Heart right ventricle (tissue), 16 donors: ENCODE measurements at regions not wholly inside any gene's neighbourhood (a gene's known extent, or its start where the extent isn't known, plus 50 kb on each side); places are given as distances from the start of the nearest gene placed in this dataset.

ENCODE experiments used
- ATAC-seq, 8 donors: fragments of 200-7000 bp; cut with Tn5 transposase; one replicate each; pipeline ENCODE4 v1.9.1; 2020; ENCODE audit warnings: mild to moderate bottlenecking in 8 of 8, moderate library complexity in 8 of 8, moderate number of reproducible peaks in 1 of 8
- DNase-seq, 2 donors: peaks; one replicate each; pipeline ENCODE4 v3.0.0-alpha.2; 2020
- H3K27ac ChIP-seq, 10 donors: fragments of 200-600 bp; sonication (generic) in 2 of 10; one replicate each; pipeline versions ENCODE4 v1.5.0 to v1.8.0; 2020 to 2022; ENCODE audit warnings: mild to moderate bottlenecking in 3 of 10
- H3K27me3 ChIP-seq, 7 donors: fragments of 200-600 bp; one replicate each; pipeline ENCODE4 v1.8.0; 2021 to 2022; ENCODE audit warnings: mild to moderate bottlenecking in 2 of 7
- H3K36me3 ChIP-seq, 9 donors: fragments of 200-600 bp; sonication (generic) in 1 of 9; one replicate each; pipeline versions ENCODE4 v1.5.0 to v1.8.0; 2020 to 2022; ENCODE audit warnings: mild to moderate bottlenecking in 2 of 9
- H3K4me1 ChIP-seq, 9 donors: fragments of 200-600 bp; sonication (generic) in 1 of 9; one replicate each; pipeline versions ENCODE4 v1.5.0 to v1.8.0; 2020 to 2022; ENCODE audit warnings: mild to moderate bottlenecking in 4 of 9
- H3K4me3 ChIP-seq, 10 donors: fragments of 200-600 bp; sonication (generic) in 2 of 10; one replicate each; pipeline versions ENCODE4 v1.5.0 to v1.8.0; 2020 to 2022; ENCODE audit warnings: mild to moderate bottlenecking in 7 of 10, moderate library complexity in 2 of 10
- H3K9me3 ChIP-seq, 11 donors: fragments of 200-600 bp in 10 of 11; sonication (generic) in 2 of 11; one replicate each; pipeline versions ENCODE4 v1.5.0 to v1.8.0; 2013 to 2022; ENCODE audit warnings: mild to moderate bottlenecking in 2 of 11, control low read depth in 1 of 11, moderate library complexity in 1 of 11
- CTCF ChIP-seq, 9 donors: fragments of 200-600 bp; sonication (generic) in 2 of 9; IDR thresholded peaks; one replicate each; pipeline versions ENCODE4 v1.5.0 to v1.8.0; 2021 to 2022; ENCODE audit warnings: antibody characterized with exemption in 9 of 9, mild to moderate bottlenecking in 5 of 9, moderate library complexity in 1 of 9
- WGBS, 2 donors: extraction: QIAGEN DNeasy Blood & Tissue Kit; methylation state at CpG; one replicate each; pipeline ENCODE4 v1.1.7; 2013; ENCODE audit warnings: inconsistent platforms in 1 of 2; 5-methylcytosine and 5-hydroxymethylcytosine counted together
- intact Hi-C, 10 donors: fragments of 100-400 bp; cut with DNase I; formaldehyde crosslinking; loops; one replicate each; pipeline versions ENCODE4 v1.11.1 to v1.14.2; 2022
- donor health status: Arrhythmogenic right ventricular cardiomyopathy.
- donor health status: ischemic (EF 13 %, LVEDD 7.1; RV severe dilation, severe dysfunction).
- donor health status: healthy with polysubstance abuse.
- donor health status: DM: no; HTN: yes; CAD: no.
- donor health status: DM: no; HTN: no; CAD: no.
- donor health status: ischemic (EF 25% LVEDD 6.9; RV normal size, moderate dysfunction).
- donor health status: ischemic (EF 25% LVEDD 5.7; RV mildly dilated, moderate dysfunction).
- donor health status: healthy.
- donor health status: DM: yes; HTN: yes; CAD: no.
- donor health status: Ischemic cardiomyopathy.
- donor health status: ischemic (EF 35%, LVEDD 5.7; RV mildly dilated, moderate dysfunction).
- donor health status: nonischemic (EF 11% LVEDD 7.7; RV severe dilation, severe dysfunction).
- donor health status: DM: yes; HTN: yes; CAD: no.
- donor health status: PGD.
- donor health status: ischemic (EF 29% LVEDD 5.4; RV normal size, mild dysfunction).
- donor health status: nonischemic (EF 23%, LVEDD 6.1; RV moderate dilation, normal function).

GRCh38 chr18:27447451-27447881 is 262.4 kb upstream of the CHST9 start:
- Histone ChIP-seq H3K4me3 (no peak overlapping the region), H3K4me1 (no peaks in the 10 kb centered on the region), H3K27me3 (no peaks in the 10 kb centered on the region), H3K36me3 (no peaks in the 10 kb centered on the region), H3K27ac (no peak overlapping the region), H3K9me3 (peaks cover 0 to 14% (median 5%) of the 10 kb centered on the region in 11 donors)
- no peak for TF ChIP-seq CTCF (IDR thresholded peaks at IDR 0.05)
- 57 to 73% methylated on average over 5 of the region's 5 CpGs for WGBS, 2 donors
- ATAC-seq (no peak), DNase-seq (no peak)
- intact Hi-C loops, result no loop called here

DNA sequence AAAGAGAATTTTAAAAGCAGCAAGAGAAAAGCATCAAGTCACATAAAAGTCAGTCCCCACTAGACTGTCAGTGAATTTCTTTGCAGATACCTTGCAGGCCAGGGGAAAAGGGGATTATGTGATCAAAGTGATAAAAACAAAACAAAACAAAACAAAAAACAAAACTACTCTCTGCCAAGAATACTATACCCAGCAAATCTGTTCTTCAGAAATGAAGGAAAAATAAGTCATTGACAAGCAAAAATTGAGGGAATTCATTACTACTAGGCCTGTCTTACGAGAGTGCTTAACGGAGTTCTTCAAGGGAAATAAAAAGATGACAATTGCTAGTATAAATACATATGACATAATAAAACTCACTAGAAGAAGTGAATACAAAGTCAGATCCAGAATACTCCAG is 245.5 kb upstream of the CHST9 start:
- no peak overlapping the region for H3K4me3 ChIP-seq
- H3K27ac ChIP-seq, result no peak overlapping the region
- intact Hi-C loops, result no loop called here
- H3K4me1 ChIP-seq, result no peaks in the 10 kb centered on the region
- DNase-seq, result no peak
- peaks cover 0 to 24% (median 13%) of the 10 kb centered on the region in 11 donors for H3K9me3 ChIP-seq
- 88 to 93% methylated on average over 2 of the region's 2 CpGs for WGBS, 2 donors
- no peak for TF ChIP-seq CTCF (IDR thresholded peaks at IDR 0.05)
- no peaks in the 10 kb centered on the region for H3K27me3 ChIP-seq
- ATAC-seq, result no peak
- no peaks in the 10 kb centered on the region for H3K36me3 ChIP-seq

GRCh38 chr18:27428716-27429475 is 243.8 kb upstream of the CHST9 start:
- Histone ChIP-seq H3K27ac (no peak overlapping the region), H3K4me1 (no peaks in the 10 kb centered on the region), H3K27me3 (no peaks in the 10 kb centered on the region), H3K4me3 (no peak overlapping the region), H3K36me3 (no peaks in the 10 kb centered on the region), H3K9me3 (peaks cover 0 to 24% (median 13%) of the 10 kb centered on the region in 11 donors)
- TF ChIP-seq CTCF (IDR thresholded peaks at IDR 0.05), result no peak
- DNase-seq (no peak), ATAC-seq (no peak)
- WGBS, 2 donors, result 84 to 87% methylated on average over 2 of the region's 2 CpGs
- intact Hi-C loops, result no loop called here

DNA sequence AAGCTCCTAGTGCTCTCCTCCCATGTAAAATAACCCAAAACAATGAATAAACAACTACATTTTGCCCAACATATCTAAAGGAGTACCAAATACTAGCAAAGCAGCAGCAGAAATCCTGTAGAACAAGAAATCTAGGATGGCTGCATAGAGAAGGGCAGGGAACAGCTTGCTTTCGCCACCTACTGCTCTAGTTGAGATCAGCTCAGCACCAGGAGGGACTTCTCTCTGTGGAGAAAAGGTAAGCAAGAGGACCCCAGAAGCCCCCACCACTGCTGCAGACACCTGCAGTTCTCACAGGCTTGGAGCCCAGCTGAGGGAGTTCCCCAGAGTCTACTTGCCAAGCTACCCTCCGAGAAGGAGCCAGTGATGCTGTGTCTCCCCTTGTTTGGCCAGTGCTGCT is 243.0 kb upstream of the CHST9 start:
- WGBS, 2 donors, result 75 to 79% methylated on average over 2 of the region's 2 CpGs
- H3K4me1 ChIP-seq, result no peaks in the 10 kb centered on the region
- no peaks in the 10 kb centered on the region for H3K36me3 ChIP-seq
- no peak overlapping the region for H3K4me3 ChIP-seq
- H3K27me3 ChIP-seq, result no peaks in the 10 kb centered on the region
- H3K9me3 ChIP-seq, result peaks cover 0 to 24% (median 13%) of the 10 kb centered on the region in 11 donors
- no peak for ATAC-seq
- no peak for DNase-seq
- intact Hi-C loops, result no loop called here
- no peak for TF ChIP-seq CTCF (IDR thresholded peaks at IDR 0.05)
- H3K27ac ChIP-seq, result no peak overlapping the region
